ENCODE measurements at regions not wholly inside any gene's neighbourhood (a gene's known extent, or its start where the extent isn't known, plus 50 kb on each side); places are given as distances from the start of the nearest gene placed in this dataset.

DNA sequence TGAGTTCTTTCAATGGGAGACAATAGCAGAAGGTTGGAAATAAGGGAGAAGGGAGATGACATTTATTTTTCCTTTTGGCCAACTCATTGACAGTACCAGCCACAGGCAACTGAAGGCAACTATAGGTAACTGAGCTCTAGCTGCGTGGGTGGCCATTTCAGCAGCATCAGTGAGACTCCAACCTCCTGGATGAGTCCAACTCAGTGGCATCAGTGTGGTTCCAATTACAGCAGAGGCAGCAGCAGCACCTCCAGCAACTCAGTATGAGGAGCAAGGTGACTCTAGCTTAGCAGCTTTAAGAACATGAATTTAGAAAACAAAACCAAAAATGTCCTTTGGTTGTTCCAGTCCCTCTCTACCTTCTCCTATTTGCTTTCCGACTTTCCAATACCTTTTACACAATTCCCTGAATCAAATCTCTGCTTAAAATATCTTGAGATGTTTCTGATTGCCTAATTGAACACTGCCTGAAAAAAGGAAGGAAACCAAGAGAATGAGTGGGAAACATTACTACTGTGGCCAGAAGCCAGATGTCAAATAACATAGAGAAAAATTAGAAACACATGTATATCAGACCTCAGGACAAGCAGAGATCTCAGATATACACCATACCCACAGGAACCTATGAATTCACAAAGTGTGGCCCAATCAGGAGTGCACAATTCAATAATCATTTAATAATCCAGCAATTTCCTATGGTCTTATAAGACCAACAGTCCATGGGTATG, 166.5 kb upstream of the RORB start:
- DNase-seq (ENCODE audit: extremely low read depth, insufficient read length): no peak
- TF ChIP-seq, protein P1, sequence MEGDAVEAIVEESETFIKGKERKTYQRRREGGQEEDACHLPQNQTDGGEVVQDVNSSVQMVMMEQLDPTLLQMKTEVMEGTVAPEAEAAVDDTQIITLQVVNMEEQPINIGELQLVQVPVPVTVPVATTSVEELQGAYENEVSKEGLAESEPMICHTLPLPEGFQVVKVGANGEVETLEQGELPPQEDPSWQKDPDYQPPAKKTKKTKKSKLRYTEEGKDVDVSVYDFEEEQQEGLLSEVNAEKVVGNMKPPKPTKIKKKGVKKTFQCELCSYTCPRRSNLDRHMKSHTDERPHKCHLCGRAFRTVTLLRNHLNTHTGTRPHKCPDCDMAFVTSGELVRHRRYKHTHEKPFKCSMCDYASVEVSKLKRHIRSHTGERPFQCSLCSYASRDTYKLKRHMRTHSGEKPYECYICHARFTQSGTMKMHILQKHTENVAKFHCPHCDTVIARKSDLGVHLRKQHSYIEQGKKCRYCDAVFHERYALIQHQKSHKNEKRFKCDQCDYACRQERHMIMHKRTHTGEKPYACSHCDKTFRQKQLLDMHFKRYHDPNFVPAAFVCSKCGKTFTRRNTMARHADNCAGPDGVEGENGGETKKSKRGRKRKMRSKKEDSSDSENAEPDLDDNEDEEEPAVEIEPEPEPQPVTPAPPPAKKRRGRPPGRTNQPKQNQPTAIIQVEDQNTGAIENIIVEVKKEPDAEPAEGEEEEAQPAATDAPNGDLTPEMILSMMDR (IDR thresholded peaks at IDR 0.05; ENCODE audit: insufficient read depth, low read length, poor library complexity, severe bottlenecking): no peak
- H3K27me3 ChIP-seq (replicated peaks; ENCODE audit: control insufficient read depth, insufficient read depth, low read length): no peaks in the 10 kb centered on the region
- H3K36me3 ChIP-seq (ENCODE audit: control insufficient read depth, insufficient read depth, low read length): no peaks in the 10 kb centered on the region
- H3K4me3 ChIP-seq (replicated peaks; ENCODE audit: low read depth, low read length): no peak overlapping the region

DNA sequence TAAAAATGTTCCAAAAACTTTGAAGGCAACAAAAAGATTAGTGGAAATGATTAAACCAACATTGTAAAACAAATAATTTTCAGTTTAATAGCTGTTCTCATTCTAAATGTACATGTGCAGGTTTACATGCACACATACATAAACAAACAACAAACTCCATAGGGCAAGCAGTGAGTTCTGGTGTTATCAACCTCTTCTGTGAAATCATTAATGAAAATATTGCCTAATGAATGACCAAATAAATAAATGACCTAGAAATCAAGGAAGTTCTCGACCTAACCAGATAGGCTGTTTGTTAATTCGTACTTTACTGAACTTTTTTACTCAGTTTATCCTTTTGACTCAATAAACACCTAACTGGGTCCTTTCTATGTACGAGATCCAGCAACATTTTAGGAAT, 165.5 kb upstream of the RORB start:
- no peak overlapping the region for H3K4me3 ChIP-seq (replicated peaks; ENCODE audit: low read depth, low read length)
- no peaks in the 10 kb centered on the region for H3K36me3 ChIP-seq (ENCODE audit: control insufficient read depth, insufficient read depth, low read length)
- TF ChIP-seq, protein P1 (IDR thresholded peaks at IDR 0.05; ENCODE audit: insufficient read depth, low read length, poor library complexity, severe bottlenecking): no peak

GRCh38 chr9:74333384-74334032, 163.6 kb upstream of the RORB start:
- Histone ChIP-seq H3K27me3 (replicated peaks; ENCODE audit: control insufficient read depth, insufficient read depth, low read length) (no peaks in the 10 kb centered on the region), H3K4me3 (replicated peaks; ENCODE audit: low read depth, low read length) (no peak overlapping the region), H3K36me3 (ENCODE audit: control insufficient read depth, insufficient read depth, low read length) (no peaks in the 10 kb centered on the region)
- no peak for DNase-seq (ENCODE audit: extremely low read depth, insufficient read length)
- TF ChIP-seq, protein P1 (IDR thresholded peaks at IDR 0.05; ENCODE audit: insufficient read depth, low read length, poor library complexity, severe bottlenecking): no peak

More for the DNA sequence above, 165.5 kb upstream of the RORB start:
- no peaks in the 10 kb centered on the region for H3K27me3 ChIP-seq (replicated peaks; ENCODE audit: control insufficient read depth, insufficient read depth, low read length)
- no peak for DNase-seq (ENCODE audit: extremely low read depth, insufficient read length)

DNA sequence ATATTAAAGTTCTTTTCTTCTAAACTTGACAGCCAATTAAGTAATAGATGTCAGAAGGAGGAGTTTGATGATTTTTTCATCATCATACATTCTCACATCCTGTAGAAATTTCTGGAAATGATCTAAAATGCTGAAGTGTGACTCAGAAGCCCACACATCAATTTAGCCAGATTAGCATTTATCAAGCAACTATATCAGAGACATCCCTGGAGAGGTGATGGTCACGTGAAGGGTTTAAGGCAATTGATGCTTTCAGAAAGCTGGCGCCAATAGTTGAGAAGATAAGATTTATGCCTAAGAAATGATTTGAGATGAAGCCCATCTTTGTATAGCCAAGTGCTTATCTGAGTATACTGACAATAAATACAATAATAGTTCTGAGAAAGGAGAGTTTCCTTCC, 162.9 kb upstream of the RORB start:
- Histone ChIP-seq H3K27me3 (replicated peaks; ENCODE audit: control insufficient read depth, insufficient read depth, low read length) (no peaks in the 10 kb centered on the region), H3K4me3 (replicated peaks; ENCODE audit: low read depth, low read length) (no peak overlapping the region), H3K36me3 (ENCODE audit: control insufficient read depth, insufficient read depth, low read length) (no peaks in the 10 kb centered on the region)
- DNase-seq (ENCODE audit: extremely low read depth, insufficient read length): no peak
- TF ChIP-seq, protein P1 (IDR thresholded peaks at IDR 0.05; ENCODE audit: insufficient read depth, low read length, poor library complexity, severe bottlenecking): no peak

DNA sequence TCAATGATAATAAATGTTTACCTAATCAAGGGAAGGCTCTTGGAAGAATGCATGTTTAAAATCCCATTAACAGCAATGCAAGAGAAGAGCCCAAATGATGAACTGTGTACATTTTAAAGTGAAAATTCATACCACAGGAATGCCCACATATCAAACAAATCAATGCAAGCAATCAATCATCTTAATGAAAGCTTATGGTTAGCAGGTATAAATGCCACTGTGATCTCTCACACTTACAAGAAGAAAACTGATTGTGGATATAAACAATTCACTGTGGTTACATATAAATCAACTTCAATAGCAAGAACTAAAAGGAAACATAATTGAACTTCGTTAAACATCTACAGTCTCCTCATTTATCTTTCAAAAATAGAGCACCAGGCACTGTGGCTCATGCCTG, 161.0 kb upstream of the RORB start:
- no peaks in the 10 kb centered on the region for H3K36me3 ChIP-seq (ENCODE audit: control insufficient read depth, insufficient read depth, low read length)
- H3K4me3 ChIP-seq (replicated peaks; ENCODE audit: low read depth, low read length): no peak overlapping the region
- H3K27me3 ChIP-seq (replicated peaks; ENCODE audit: control insufficient read depth, insufficient read depth, low read length): no peaks in the 10 kb centered on the region
- TF ChIP-seq, protein P1 (IDR thresholded peaks at IDR 0.05; ENCODE audit: insufficient read depth, low read length, poor library complexity, severe bottlenecking): no peak
- DNase-seq (ENCODE audit: extremely low read depth, insufficient read length): no peak

Measured in GM06990 (cell line).